Right lung (tissue), 2 donors: ENCODE measurements at regions not wholly inside any gene's neighbourhood (a gene's known extent, or its start where the extent isn't known, plus 50 kb on each side); places are given as distances from the start of the nearest gene placed in this dataset.

Experiments
- DNase-seq, 2 donors: peaks; one replicate each; pipeline ENCODE4 v3.0.0-alpha.2; 2013

- no peak for DNase-seq
These were observed 427.3 kb upstream of the ST6GAL2 start for GRCh38 chr2:107313316-107313715.

GRCh38 chr2:107320881-107321280 lies 434.9 kb upstream of the ST6GAL2 start:
- DNase-seq = no peak

- no peak for DNase-seq
These were observed 436.4 kb upstream of the ST6GAL2 start for GRCh38 chr2:107322416-107322815.

GRCh38 chr2:107323946-107324565 lies 438.1 kb upstream of the ST6GAL2 start:
- DNase-seq = no peak

GRCh38 chr2:107325981-107326786 lies 440.2 kb upstream of the ST6GAL2 start:
- no peak for DNase-seq

- DNase-seq = no peak
These were observed 448.3 kb upstream of the ST6GAL2 start for GRCh38 chr2:107334306-107334705.

- DNase-seq = no peak
These were observed 450.6 kb upstream of the ST6GAL2 start for GRCh38 chr2:107336526-107336925.

GRCh38 chr2:107337209-107337898 lies 451.4 kb upstream of the ST6GAL2 start:
- no peak for DNase-seq

GRCh38 chr2:107338059-107338458 lies 452.1 kb upstream of the ST6GAL2 start:
- no peak for DNase-seq

- DNase-seq = no peak
These were observed 452.6 kb upstream of the ST6GAL2 start for GRCh38 chr2:107338571-107338970.

- no peak for DNase-seq
These were observed 455.0 kb upstream of the ST6GAL2 start for GRCh38 chr2:107340955-107341354.

- no peak for DNase-seq
These were observed 463.4 kb upstream of the ST6GAL2 start for GRCh38 chr2:107349329-107349728.

GRCh38 chr2:107354175-107354574 lies 468.2 kb upstream of the ST6GAL2 start:
- no peak for DNase-seq

GRCh38 chr2:107358362-107358761 lies 468.3 kb upstream of the RGPD4 start:
- DNase-seq = no peak

GRCh38 chr2:107359021-107359420 lies 467.7 kb upstream of the RGPD4 start:
- no peak for DNase-seq

- DNase-seq = no peak
These were observed 464.8 kb upstream of the RGPD4 start for GRCh38 chr2:107361751-107362381.

GRCh38 chr2:107362993-107363392 lies 463.7 kb upstream of the RGPD4 start:
- DNase-seq = no peak

- no peak for DNase-seq
These were observed 462.9 kb upstream of the RGPD4 start for GRCh38 chr2:107363806-107364205.

- no peak for DNase-seq
These were observed 462.2 kb upstream of the RGPD4 start for GRCh38 chr2:107364361-107364950.

- no peak for DNase-seq
These were observed 452.4 kb upstream of the RGPD4 start for GRCh38 chr2:107374249-107374648.

- no peak for DNase-seq
These were observed 449.8 kb upstream of the RGPD4 start for GRCh38 chr2:107376909-107377308.

GRCh38 chr2:107380912-107381311 lies 445.8 kb upstream of the RGPD4 start:
- no peak for DNase-seq
